Caki2 (cell line): ENCODE measurements at regions not wholly inside any gene's neighbourhood (a gene's known extent, or its start where the extent isn't known, plus 50 kb on each side); places are given as distances from the start of the nearest gene placed in this dataset.
"Not testable (repeated sequence)": the region's sequence is repeated elsewhere in the genome, so short reads cannot be mapped to it uniquely, and the experiment has no call there.

ENCODE experiments used
- DNase-seq: peaks from one replicate; pipeline ENCODE4 v3.0.0-alpha.2; 2015; ENCODE audit warnings: low read depth
- in situ Hi-C: cut with HindIII; loops from 2 replicates; pipeline ENCODE4 v1.10.0; 2016; ENCODE audit warnings: low sequenced_read_pairs, low pct_unique_long_range_greater_than_20kb, mixed read lengths

GRCh38 chr2:19649785-19650380 lies 251.9 kb downstream of the TTC32 start:
- DNase-seq: peak; percentile 45
- in situ Hi-C loops: no loop called here

- in situ Hi-C loops: no loop called here
- no peak for DNase-seq
These were observed 252.6 kb downstream of the TTC32 start for GRCh38 chr2:19649142-19649541.

GRCh38 chr2:19648583-19648982 lies 253.2 kb downstream of the TTC32 start:
- in situ Hi-C loops: no loop called here
- DNase-seq: no peak

- no peak for DNase-seq
- in situ Hi-C loops: no loop called here
These were observed 254.8 kb downstream of the TTC32 start for GRCh38 chr2:19646987-19647386.

GRCh38 chr2:19644763-19645162 lies 257.0 kb downstream of the TTC32 start:
- DNase-seq: no peak
- in situ Hi-C loops: no loop called here

DNA sequence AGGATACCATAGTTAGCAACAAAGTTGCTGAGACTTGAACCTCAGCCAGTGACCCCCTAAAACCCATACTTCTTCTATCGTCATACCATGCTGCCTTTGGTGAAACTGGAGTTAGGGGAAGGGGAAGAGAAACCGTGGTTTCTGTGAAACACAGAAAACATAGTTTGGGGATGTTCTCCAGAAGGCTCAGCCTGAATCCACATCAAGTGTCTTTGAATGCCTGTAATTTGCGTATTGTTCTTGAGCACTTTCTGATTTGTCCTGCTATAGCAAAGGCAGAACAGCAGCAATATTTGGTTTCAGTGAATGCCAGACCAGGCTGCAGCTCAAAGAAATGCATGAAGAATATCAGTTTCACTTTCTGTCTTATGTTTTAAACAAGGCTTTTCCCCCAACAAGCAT lies 258.7 kb downstream of the TTC32 start:
- in situ Hi-C loops: no loop called here
- no peak for DNase-seq

- in situ Hi-C loops: no loop called here
- no peak for DNase-seq
These were observed 259.3 kb downstream of the TTC32 start for GRCh38 chr2:19642501-19642900.

DNA sequence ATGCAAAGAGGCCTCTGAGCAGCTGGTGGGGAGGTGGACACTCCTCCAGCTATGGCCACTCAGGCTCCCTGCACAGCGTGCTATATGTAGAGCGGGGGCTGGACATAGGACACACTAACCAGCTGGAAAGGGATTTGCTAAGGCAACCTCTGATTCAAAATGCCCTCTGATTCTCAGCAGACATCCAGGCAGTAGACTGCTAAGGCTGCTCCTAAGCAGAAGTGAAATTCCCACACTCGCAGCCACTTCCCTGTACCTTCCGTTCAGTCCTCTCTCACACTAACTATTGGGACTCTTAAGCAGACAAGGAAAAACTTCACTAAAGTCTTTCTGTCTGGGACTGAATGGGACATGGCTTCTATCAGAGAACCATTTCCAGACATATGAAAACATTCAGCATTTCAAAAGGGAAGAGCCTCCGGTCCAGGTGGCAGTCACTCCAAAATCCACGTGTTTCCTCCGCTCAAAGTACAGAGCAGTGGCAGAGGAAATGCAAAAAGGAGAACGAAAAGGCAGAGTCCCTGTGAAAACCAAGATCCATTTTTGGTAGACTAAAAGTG lies 265.8 kb downstream of the TTC32 start:
- in situ Hi-C loops: no loop called here
- DNase-seq: no peak

GRCh38 chr2:19632403-19632991 lies 269.3 kb downstream of the TTC32 start:
- in situ Hi-C loops: no loop called here
- DNase-seq: no peak

DNA sequence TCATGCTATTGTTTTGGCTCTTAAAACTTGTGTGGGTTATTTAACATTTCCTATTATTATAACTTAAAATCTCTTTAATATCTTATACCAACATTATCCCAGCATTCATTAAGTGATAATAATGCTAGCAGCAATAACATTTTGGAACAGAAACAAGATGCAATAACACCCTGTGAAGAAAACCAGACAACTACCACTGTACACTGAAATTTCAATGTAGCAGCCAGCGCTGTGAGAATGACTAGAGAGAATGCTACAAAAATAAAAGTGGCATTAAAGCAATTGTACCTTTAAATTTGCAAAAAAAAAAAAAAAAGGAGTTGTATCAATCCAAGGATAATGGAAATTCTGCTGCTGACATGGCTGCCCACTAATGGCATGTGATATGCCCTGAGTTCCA lies 269.9 kb downstream of the TTC32 start:
- in situ Hi-C loops: no loop called here
- DNase-seq: no peak

DNA sequence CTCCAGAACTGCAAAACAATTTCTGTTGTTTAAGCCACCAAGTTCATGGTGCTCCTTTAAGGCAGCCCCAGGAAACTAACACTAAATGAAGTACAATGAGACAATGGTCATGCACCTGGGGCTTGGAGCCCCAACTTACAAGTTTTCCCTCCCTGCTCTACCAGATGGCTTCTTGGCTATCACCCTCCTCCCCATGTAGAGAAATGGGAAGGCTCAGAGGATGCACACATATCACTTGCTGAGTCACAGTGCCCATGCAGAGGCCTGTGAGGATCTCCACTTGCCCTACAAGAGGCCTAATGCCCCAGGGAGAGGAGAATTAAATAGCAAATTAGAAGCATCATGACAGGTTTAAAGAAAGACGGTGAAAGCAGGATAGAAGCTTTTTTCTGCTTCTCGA lies 270.9 kb downstream of the TTC32 start:
- DNase-seq: no peak
- in situ Hi-C loops: no loop called here

DNA sequence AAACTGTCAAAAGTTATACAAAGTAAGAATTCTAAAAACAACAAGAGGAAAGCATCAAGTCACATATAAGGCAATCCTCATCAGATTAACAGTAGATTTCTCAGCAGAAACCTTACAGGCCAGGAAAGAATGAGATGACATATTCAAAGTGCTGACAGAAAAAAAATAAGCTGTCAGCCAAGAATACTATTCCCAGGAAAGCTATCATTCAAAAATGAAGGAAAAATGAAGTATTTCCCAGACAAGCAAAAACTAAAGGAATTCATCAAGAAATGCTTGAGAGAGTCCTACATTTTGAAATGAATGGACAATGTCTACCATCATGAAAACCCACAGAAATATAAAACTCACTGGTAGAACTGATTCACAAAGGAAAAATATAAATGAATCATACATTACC lies 268.9 kb upstream of the OSR1 start:
- no peak for DNase-seq
- in situ Hi-C loops: no loop called here

DNA sequence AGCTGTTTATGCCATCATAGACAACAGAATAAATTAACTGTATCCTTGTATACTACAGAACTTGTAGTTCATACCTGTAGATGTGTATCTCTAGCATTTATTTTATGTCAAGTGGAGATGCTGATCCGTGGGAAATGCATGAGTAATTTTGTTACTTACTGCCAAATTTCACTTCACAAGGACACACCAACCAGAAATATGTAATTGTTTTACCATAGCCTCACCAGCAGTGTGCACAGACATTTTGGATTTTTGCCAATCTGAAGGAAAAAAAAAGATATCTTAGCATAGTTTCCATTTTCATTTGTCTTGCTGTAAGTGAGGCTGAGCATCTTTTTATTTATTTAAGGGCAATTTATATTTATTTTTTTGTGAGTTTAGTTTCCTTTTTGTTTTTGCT lies 265.1 kb upstream of the OSR1 start:
- in situ Hi-C loops: no loop called here
- DNase-seq: peak; percentile 15

DNA sequence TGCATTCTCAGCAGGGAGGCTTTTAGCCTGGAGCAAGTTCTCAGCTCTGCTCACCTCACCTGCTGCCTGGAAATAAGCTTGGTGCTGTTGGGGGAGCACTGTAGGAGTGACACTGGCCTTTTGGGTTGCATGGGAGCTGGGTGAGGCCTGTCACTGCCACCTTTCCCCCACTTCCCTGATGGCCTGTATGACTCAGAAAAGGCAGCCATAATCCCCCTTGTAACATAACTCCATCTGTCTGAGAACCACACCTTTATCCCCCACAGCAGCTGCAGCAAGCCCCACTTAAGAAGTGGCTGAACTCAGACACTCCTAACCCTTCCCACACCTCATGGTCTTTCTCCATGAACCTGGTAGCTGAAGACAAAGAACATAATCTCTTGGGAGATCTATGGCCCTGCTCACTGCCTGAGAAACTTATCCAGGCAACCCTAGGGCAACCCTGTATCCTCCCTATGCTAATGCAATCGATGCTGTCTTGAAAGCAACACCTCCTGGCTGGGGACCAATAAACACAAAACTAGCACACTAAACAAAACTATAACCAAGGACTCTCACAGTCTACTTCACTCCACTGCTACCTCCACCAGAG lies 258.9 kb upstream of the OSR1 start:
- in situ Hi-C loops: no loop called here
- peak; percentile 14 for DNase-seq

- in situ Hi-C loops: not testable (repeated sequence)
- peak; percentile 26 for DNase-seq
These were observed 257.0 kb upstream of the OSR1 start for GRCh38 chr2:19615402-19615801.

DNA sequence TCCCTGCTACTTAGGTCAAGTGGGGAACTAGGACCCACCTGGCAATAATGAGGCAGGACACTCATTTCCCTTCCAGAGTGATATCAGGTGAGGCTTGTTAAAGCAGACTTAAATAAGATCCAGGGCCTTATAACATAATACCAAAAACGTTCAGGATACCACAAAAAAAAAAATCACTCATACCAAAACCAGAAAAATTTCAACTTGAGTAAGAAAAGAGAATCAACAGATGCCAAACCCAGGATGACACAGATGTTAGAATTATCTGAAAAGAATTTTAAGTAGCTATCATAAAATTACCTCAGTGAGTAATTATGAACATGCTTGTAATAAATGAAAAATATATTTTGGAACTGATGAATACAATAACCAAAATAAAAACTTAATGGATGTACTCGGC lies 255.6 kb upstream of the OSR1 start:
- no peak for DNase-seq
- in situ Hi-C loops: no loop called here

- peak; percentile 95 for DNase-seq
- in situ Hi-C loops: no loop called here
These were observed 253.3 kb upstream of the OSR1 start for GRCh38 chr2:19611491-19612332.

GRCh38 chr2:19609266-19609665 lies 250.8 kb upstream of the OSR1 start:
- in situ Hi-C loops: no loop called here
- DNase-seq: no peak
